Stimulated activated CD4-positive, alpha-beta T cell treated with anti-CD3 and anti-CD28 coated beads, Interleukin-4, amount 100 ng/mL, for 48 hours (primary cell): ENCODE measurements at regions not wholly inside any gene's neighbourhood (a gene's known extent, or its start where the extent isn't known, plus 50 kb on each side); places are given as distances from the start of the nearest gene placed in this dataset.
"Not testable (repeated sequence)": the region's sequence is repeated elsewhere in the genome, so short reads cannot be mapped to it uniquely, and the experiment has no call there.

Experiments
- DNase-seq, 2 donors: peaks; one replicate each; pipeline ENCODE4 v3.0.0-alpha.2; 2020; ENCODE audit warnings: low read depth in 2 of 2

- DNase-seq: no peak
Measured at GRCh38 chr17:77341069-77341541, 200.3 kb downstream of the SEC14L1 start.

GRCh38 chr17:77342656-77342990 is 201.9 kb downstream of the SEC14L1 start:
- DNase-seq: not testable (repeated sequence)

GRCh38 chr17:77343031-77343800 is 202.4 kb downstream of the SEC14L1 start:
- no peak for DNase-seq

DNA sequence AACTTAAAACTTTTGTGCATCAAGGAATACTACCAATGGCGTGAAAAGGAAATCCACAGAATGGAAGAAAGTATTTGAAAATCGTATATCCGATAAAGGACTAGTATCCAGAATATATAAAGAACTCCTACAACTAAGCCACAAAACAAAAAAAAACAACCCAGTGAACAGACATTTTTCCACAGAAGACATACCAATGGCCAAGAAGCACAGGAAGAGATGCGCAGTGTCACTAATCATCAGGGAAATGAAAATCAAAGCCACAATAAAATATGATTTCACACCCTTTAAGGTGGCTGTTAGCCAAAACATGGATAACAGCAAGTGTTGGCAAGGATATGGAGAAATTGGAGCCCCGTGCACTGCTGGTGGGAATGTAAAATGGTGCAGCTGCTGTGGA is 203.3 kb downstream of the SEC14L1 start:
- no peak for DNase-seq

DNA sequence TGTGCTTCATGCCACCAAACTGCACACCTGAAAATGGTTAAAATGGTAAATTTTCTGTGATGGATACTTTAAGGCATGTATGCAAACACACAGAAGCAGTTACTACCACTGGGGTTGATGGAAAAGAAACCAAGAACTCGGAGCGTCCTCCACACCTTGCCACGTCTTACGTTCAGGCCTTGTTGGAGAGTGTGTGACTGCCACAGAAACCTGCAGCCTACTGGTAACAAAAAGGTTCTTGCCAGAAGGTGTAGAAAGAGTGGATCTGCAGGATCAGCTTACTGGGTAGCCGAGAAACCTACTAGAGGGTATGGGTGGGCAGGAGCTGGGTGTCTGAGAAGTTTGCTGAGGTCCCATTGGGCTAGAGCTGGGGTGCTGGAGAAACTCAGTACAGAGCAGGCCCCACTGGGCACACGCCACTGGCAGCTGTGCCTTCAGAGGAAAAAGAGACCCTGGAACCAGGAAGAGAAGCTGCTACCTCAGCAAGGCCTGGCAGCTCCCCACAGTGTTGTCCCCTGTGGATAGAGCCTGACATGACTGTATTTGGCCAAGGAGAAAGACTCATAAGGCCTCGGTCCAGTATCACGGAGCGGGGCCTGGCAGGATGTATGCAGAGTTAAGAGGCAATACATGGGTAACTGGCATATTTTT is 204.6 kb downstream of the SEC14L1 start:
- DNase-seq: no peak

DNA sequence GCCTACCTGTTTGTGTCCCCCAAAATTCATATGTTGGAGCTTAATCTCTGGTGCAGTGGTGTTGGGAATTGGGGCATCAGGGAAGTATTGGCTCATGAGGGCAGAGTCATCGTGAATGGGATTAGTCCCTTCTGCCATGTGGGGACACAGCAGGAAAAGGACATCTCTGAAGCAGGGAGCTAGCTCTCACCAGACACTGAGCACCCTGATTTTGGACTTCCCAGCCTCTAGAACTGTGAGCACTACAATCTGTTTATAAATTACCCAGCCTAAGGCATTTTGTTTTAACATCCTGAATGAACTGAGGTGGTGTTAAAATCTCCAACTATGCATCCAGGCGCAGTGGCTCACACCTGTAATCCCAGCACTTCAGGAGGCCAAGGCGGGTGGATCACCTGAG is 206.0 kb downstream of the SEC14L1 start:
- DNase-seq: no peak

- DNase-seq: no peak
Measured at GRCh38 chr17:77347544-77347943, 206.8 kb downstream of the SEC14L1 start.

DNA sequence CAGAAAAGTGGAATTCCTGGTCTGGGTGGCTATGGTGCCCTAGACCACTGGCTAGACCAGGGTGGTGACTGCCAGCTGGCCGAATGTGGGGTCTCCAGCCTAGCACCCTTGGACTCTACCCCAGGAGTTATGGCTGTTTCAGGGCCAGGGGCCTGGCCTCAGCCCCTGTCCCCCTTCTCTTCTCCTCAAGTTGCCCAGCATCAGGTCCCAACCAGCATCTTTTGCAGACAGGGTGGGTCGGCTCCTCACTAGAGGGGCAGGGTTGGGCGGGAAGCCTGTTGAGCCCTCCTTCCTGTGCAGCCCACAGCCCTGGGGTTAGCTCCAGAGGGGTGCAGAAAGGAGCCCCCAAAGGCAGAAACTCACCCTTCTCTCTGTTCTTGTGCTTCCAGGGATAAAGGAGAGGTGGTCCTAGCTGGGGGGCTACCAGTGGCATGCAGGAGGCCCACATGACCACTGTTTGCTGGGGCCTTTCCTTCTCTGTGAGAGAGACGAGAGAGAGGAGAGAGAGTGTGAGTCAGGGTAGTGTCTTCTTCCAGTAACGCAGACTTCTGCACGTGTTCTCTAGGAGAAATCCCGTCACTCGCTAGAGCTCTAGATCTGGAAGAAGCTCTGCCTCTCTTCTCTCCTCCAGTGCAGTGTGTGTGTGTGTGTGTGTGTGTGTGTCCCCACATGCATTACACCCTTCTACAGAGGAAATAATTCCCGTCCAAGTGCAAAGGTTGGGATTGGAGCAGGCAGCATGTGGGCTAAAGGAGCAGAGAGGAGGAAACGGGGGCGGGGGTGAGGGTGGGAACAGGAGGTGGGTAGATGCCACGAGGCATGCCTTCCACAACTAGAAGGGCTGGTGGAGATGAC is 209.4 kb downstream of the SEC14L1 start:
- DNase-seq: no peak

DNA sequence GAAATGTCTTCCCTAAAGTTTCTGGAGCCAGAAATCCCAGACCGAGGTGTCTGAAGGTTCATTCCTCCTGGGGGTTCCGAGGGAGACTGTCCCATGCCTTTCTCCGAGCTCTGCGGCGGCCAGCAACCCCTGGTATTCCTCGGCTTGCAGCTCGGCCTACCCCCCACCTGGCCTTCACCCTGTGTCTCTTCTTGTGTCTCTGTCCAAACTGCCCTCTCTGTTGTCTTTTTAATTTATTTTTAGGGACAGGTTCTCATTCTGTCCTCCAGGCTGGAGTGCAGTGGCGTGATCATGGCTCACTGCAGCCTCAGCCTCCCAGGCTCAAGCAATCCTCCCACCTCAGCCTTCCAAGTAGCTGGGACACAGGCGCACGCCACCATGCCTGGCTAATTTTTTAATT is 211.7 kb downstream of the SEC14L1 start:
- no peak for DNase-seq

- DNase-seq: no peak
Measured at GRCh38 chr17:77352996-77353395, 212.2 kb downstream of the SEC14L1 start.

- no peak for DNase-seq
Measured at GRCh38 chr17:77353684-77354419, 213.1 kb downstream of the SEC14L1 start.

DNA sequence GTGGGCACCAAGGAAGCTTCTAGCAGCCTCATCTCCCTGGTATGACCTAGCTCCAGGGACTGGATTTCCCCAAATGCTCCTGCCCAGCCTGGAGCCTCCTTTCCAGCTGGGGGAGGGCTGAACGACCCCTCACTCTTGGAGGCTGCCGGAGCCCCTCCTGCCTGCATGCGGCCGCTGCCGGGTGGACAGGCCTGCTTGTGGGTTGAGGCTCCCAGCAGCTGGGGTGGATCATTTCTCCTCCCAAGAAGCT is 213.6 kb downstream of the SEC14L1 start:
- no peak for DNase-seq

DNA sequence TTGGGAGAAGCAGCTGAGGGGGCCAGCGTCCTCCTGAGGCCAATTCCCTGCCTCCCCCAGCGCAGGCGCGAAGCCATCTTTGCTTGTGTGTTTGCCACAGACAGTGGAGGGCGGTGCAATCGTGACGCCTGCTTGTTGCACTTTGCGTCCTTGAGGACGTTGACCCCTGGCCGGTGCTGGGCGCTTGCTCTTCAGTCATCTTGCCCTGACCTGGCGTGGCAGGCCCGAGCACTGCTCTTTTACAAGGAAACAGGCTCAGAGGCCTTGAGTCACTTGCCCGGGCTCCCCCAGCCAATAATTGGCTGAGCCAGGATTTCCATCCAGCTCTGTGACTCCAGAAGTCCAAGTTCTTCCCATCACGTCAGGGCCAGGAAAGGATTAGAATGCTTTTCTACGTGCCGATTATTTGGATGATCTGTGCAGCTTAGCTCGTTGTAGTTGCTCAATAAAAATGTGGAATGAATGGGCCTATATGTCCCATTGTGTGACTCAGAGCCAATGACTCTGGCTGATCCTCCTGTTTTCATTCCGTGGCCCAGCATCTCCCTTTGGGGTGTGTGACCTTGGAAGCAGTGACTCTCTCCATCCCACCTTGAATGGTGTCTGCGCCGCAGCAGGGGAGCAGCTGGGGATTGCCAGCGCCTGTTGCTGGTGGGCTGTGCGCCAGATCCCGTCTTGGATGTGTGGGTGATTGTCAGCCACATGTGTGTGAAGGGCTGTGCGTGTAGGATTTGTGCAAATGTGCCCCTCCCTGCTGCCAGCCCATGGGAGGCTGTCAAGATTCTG is 214.1 kb downstream of the SEC14L1 start:
- no peak for DNase-seq

DNA sequence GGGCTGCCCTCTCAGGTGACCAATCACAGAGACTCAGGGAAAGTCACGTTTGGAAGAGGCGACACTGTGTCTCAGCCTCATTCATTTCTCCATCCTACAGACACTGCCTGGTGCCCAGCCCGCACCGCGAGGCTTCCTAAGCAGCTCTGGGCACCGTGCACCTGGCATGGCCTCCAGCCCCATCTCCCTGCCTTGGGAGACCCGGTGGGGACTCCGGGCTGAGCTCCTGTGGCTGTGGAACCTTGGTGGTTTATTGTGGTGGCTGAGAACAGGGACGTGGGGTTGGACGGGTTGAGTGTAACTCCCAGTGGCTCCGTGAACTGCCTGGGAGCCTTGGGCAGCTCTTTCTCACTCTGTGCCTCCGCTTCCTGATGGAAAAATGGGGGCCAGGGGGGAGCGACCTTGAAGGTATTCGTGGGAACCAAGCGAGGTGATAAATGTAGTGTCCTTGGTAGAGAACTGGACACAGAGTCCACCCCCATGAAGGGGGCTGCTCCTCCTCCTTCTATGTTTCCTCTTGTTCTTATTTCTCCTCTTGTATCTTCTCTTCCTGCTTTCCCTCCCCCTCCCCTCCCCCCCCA is 215.4 kb downstream of the SEC14L1 start:
- DNase-seq: no peak

- no peak for DNase-seq
Measured at GRCh38 chr17:77356690-77357201, 216.0 kb downstream of the SEC14L1 start.

DNA sequence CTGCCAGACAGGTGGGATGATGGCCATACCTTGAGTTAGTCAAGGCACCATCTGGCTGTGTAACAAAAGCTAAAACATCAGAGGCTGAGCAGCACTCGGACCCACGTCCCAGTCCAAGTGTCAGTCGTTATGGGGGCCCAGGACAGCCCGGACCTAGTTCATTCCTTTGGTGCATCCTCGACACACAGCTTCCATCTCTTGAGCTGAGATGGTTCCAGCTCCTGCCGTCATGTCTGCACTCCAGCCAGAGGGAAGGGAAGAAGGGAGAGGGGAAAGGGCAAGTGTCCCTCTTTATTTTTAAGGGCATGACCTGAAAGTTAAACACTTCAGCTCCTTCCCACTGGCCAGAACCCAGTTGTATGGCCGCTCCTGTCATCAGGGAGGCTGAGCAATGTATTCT is 218.0 kb downstream of the SEC14L1 start:
- no peak for DNase-seq

- no peak for DNase-seq
Measured at GRCh38 chr17:77359236-77359635, 218.5 kb downstream of the SEC14L1 start.

- no peak for DNase-seq
Measured at GRCh38 chr17:77361986-77362620, 221.3 kb downstream of the SEC14L1 start.

DNA sequence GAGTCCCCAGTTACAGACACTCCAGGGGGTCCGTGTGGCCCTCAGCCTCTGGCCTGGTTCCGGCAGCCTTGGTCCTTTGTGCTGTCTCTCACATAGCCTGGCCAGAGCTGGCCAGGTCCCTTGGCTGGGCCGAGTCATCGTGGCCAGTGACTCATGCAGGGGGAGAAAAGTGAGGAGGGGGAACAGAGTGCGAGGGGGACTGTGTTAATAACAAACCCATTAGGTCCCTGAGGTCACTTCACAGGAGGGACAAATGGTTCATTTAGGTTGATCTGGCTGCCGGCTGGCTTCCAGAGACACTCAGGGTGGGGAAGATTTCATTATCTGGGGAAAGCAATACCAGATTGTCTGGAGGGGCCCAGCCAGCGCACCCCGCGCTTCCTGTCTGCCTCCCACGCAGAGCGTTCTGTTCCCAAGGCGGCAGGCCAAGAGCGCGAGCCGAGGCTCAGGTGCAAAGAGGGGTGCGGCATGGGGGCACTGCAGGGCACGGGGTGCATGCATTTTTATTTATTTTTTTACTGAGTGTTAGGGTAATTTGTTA is 223.1 kb downstream of the SEC14L1 start:
- DNase-seq: no peak

GRCh38 chr17:77364381-77364911 is 223.7 kb downstream of the SEC14L1 start:
- DNase-seq: no peak
